A204.1 (cell line): ENCODE measurements at regions not wholly inside any gene's neighbourhood (a gene's known extent, or its start where the extent isn't known, plus 50 kb on each side); places are given as distances from the start of the nearest gene placed in this dataset.
A peak's percentile ranks its signal among the peaks of the same experiment; 100 is the strongest.

Experiments used
- FAIRE-seq: peaks from 2 replicates; lab custom pipeline; 2012; peaks lifted over from hg19 to GRCh38; lab: Jason Lieb, UNC

- no peak for FAIRE-seq
These were observed 93.8 kb upstream of the PLPPR4 start for GRCh38 chr1:99170516-99170915.

- FAIRE-seq: no peak
These were observed 93.0 kb upstream of the PLPPR4 start for GRCh38 chr1:99171184-99171813.

- FAIRE-seq: no peak
These were observed 91.0 kb upstream of the PLPPR4 start for GRCh38 chr1:99173282-99173681.

GRCh38 chr1:99173900-99174299, 90.4 kb upstream of the PLPPR4 start:
- no peak for FAIRE-seq

- no peak for FAIRE-seq
These were observed 87.5 kb upstream of the PLPPR4 start for GRCh38 chr1:99176753-99177152.

GRCh38 chr1:99177465-99177864, 86.8 kb upstream of the PLPPR4 start:
- peak; percentile 73 for FAIRE-seq

GRCh38 chr1:99180343-99180808, 83.9 kb upstream of the PLPPR4 start:
- peak; percentile 96 for FAIRE-seq

- FAIRE-seq: no peak
These were observed 83.4 kb upstream of the PLPPR4 start for GRCh38 chr1:99180915-99181314.

- no peak for FAIRE-seq
These were observed 82.4 kb upstream of the PLPPR4 start for GRCh38 chr1:99181892-99182291.

- no peak for FAIRE-seq
These were observed 79.1 kb upstream of the PLPPR4 start for GRCh38 chr1:99185196-99185595.

GRCh38 chr1:99193431-99193830, 70.9 kb upstream of the PLPPR4 start:
- no peak for FAIRE-seq

GRCh38 chr1:99198393-99198792, 65.9 kb upstream of the PLPPR4 start:
- FAIRE-seq: no peak

- no peak for FAIRE-seq
These were observed 57.1 kb upstream of the PLPPR4 start for GRCh38 chr1:99207216-99207615.
